ENCODE measurements at regions not wholly inside any gene's neighbourhood (a gene's known extent, or its start where the extent isn't known, plus 50 kb on each side); places are given as distances from the start of the nearest gene placed in this dataset.
"Not testable (repeated sequence)": the region's sequence is repeated elsewhere in the genome, so short reads cannot be mapped to it uniquely, and the experiment has no call there.

DNA sequence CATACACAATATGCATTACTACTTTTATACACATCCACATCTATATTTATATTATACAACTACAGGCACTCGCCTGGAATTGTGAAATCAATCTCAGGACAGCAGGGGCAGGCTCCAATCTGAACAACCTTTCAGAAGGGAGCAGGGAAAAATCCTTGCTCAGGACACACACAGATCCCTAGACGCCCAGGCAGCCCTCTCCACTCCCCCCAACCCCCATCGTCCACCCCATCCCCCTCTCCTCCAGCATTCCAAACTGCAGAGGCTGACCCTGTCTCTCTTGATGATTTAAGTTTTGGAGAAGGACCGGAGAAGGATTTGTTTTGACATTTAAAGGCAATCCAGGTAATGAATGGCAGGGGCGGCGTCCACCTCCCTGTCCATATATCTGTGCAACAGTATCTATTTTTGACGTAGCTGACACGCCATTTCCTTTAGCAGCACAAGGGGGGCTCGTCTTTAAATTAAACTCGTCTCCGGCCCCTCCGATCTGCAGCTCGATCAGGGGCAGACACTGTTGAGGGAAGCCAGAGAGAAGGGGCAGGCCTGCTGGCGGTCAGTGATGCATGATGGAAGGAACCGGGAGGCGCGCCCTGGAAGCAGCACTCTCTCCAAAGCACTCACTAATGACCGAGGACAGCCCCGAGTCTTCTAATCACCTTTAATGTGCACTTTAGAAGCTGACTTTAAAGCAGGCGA lies 95.0 kb upstream of the TBX5 start:
- DNase-seq: no peak

DNA sequence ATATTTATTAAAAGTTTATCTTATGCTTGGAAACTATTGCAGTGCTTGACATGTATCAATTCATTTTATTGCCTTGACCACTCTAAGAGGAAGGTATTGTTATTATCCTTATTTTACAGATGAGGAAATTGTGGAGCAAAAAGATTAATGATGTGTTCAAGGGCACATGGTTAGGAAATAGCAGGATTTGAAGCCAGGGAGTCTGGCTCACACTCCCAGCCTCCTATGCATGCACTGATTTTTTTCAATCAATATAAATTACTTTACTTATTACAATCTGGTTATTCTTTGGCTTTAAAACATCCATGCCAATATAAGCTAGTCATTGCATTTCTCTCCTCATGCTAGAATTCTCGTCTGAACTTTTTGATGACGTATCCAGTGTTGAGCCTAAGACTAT lies 94.2 kb upstream of the TBX5 start:
- DNase-seq: no peak

DNA sequence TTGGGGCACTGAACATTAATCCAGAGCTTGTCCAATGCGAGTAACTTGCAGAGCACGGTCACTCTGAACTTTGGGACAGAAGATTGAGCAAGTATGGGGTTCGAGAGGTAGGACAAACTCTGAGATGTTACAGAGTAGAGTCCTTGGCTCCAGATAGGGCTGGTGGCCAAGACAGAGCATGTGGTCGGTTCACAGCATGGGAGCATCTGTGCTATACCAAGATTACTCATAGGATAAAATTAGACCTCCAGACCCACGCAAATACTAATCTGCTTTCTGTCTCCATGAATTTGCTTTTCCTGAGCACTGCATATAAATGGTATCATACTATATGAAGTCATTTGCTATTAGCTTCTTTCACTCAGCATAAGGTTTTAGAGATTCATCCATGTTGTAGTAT lies 93.4 kb upstream of the TBX5 start:
- DNase-seq: no peak

- DNase-seq: no peak
Observed at GRCh38 chr12:114491916-114492315, 86.0 kb upstream of the TBX5 start.

- DNase-seq: not testable (repeated sequence)
Observed at GRCh38 chr12:114484822-114485459, 79.0 kb upstream of the TBX5 start.

DNA sequence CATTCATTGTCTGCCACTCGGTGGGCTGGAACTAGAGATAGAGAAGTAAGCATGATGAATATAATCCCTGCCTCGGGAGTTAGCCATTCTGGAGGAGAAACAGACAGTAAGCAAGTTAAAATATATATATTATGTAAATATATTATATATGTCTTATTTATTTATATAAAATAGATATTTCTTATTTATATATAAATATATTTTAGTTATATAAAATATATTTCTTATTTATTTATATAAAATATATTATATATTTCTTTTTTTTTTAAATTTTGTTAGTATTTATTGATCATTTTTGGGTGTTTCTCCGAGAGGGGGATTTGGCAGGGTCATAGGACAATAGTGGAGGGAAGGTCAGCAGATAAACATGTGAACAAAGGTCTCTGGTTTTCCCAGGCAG lies 78.1 kb upstream of the TBX5 start:
- DNase-seq: no peak

DNA sequence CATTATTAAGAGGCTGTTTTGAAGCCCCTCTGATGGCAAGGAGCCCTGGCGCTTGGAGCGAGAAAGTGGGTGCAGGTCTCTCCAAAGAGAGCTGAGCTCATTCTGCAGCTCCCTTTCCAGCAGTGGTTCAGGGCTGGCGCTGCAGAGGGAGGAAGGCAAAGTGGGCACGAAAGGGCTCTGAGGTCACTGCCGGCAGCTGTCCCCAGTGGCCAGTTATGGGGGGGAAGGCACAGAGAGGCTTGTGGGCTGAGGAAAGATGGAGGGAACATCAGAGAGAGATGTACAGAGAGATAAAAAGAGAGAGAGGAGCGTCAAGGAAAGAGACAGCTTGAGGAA lies 75.2 kb upstream of the TBX5 start:
- no peak for DNase-seq

GRCh38 chr12:114480337-114481199 lies 74.6 kb upstream of the TBX5 start:
- DNase-seq: no peak

DNA sequence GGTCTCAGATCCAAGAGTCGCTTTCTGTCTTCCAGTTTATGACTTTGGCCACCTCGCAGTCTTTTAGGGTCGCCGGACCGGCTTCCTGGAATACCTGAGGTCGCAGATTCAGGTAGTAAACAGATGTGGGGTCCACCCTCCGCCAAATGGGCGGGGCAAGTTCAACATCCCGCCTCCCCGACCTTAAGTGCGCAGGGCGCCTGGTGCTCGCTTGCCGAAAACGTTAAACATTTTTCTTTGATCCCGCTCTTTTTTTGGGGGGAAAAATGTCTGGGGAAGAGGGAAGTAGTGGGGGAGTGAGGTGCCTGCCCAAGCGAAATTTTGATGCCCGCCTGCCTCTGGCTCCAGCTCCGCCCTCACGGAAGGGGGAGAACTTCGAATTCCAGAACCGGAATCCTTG lies 73.9 kb upstream of the TBX5 start:
- no peak for DNase-seq

DNA sequence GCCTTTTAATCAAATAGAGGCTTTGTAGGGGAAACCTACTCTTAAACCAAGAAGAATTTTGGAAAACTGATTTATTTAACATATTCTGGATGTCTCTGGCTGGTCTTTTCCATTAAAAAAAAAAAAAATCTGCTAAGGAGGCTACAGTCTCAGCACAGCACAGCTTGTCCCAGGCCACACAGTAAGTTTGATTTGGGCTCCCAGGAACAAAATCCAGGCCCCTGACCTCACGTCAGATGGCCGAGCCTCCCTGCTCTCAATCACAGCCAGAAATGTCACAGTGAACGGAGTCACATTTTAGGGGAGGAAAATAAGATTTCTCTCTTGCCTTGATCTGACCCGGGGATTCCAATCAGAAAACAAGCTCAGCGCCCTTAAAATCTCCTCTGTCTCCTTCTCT lies 72.9 kb upstream of the TBX5 start:
- DNase-seq: no peak

- no peak for DNase-seq
Observed at GRCh38 chr12:114477989-114478395, 72.0 kb upstream of the TBX5 start.

DNA sequence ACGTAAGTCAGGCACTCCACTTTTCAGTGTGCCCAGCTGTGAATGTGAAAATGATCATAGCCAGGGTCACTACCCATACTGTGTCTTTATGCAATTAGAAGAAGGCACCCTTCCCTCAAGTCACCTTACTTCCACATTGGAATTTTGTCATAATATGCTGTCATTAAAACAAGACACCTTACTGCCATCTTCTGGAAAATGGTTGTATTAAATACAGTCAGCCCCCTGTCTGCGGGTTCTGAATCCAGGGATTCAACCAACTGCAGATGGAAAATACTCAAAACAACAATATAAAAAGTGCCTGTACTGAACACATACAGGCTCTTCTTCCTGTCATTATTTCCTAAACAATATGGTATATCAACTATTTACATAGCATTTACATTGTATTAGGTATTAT lies 70.2 kb upstream of the TBX5 start:
- no peak for DNase-seq

GRCh38 chr12:114473717-114474116 lies 67.8 kb upstream of the TBX5 start:
- DNase-seq: no peak

DNA sequence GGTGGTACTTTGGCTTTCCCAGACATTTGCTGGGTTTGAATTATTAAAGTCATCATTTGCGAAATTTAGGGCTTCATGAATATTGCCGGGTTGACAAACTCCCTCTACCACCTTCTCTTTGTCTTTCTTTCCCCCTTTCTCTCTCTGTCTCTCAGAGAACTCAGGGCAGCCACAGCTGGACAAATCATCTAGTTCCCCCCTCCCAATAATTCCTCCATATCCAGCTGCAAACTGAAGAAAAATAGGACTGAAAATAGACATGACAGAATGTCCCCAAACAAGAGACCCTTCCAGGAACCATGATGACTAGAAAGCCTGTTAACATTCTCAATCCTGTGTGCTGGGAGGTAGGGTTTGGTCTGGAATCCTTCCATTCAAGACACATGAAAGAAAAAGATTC lies 67.1 kb upstream of the TBX5 start:
- DNase-seq: no peak

DNA sequence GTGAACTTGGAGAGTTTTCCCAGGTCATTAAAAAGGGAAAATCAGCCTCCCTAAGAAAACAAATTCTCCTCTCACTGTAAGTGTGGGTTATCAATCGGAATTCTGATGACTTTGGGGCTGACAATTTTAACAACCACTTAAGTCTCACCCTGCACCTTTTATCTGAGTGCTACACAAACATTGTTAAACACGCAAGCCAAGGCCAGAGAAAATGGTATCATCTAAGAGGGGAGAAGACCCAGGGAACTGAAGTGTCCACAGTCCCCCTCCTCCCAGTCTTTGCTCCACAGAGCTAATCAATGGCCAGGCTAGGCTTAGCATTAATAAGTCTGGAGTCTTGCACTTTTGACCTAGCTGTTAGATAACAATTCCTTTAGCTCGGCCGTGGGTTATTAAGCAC lies 51.7 kb upstream of the TBX5 start:
- no peak for DNase-seq

All from CD4-positive, alpha-beta T cell treated with Interferon gamma for 1 hour (primary cell).